ENCODE measurements at regions not wholly inside any gene's neighbourhood (a gene's known extent, or its start where the extent isn't known, plus 50 kb on each side); places are given as distances from the start of the nearest gene placed in this dataset.

- Histone ChIP-seq H2BK12ac (ENCODE audit: low read depth, low read length) (no peak overlapping the region), H3K4me1 (replicated peaks in 1 of 4; ENCODE audit: control insufficient read depth in 3 of 4, insufficient read depth in 4 of 4, low read length in 3 of 4) (no peaks in the 10 kb centered on the region), H4K20me1 (replicated peaks in 1 of 2; ENCODE audit: control insufficient read depth in 1 of 2, insufficient read depth in 2 of 2, low read length in 2 of 2) (no peaks in the 10 kb centered on the region), H3K9me3 (ENCODE audit: insufficient read depth in 2 of 2, low read depth in 1 of 2, low read length in 1 of 2) (peaks cover 2% of the 10 kb centered on the region in 2 experiments; a peak in 1 of 4 replicates), H3K14ac (ENCODE audit: insufficient read length) (no peak overlapping the region), H3K4ac (replicated peaks; ENCODE audit: insufficient read length, low read depth, low read length) (no peak overlapping the region), H3K36me3 (ENCODE audit: control insufficient read depth in 2 of 4, insufficient read depth in 4 of 4, low read length in 3 of 4) (no peaks in the 10 kb centered on the region; a peak in 1 of 8 replicates), H3K4me3 (ENCODE audit: extremely low read depth in 1 of 4, insufficient read depth in 2 of 4, low read depth in 3 of 4, low read length in 4 of 4) (no peak overlapping the region), H2BK5ac (ENCODE audit: low read depth, low read length) (no peak overlapping the region), H2AK5ac (ENCODE audit: low read depth, low read length) (no peak overlapping the region), H2BK120ac (replicated peaks; ENCODE audit: low read depth, low read length) (no peak overlapping the region), H3K79me2 (ENCODE audit: control insufficient read depth in 1 of 2, insufficient read depth in 2 of 2, low read length in 2 of 2) (no peaks in the 10 kb centered on the region), H3K23ac (ENCODE audit: insufficient read length) (no peak overlapping the region), H2AFZ (ENCODE audit: low read length) (no peak overlapping the region), H2BK15ac (ENCODE audit: low read length) (no peak overlapping the region), H4K8ac (ENCODE audit: extremely low read depth, insufficient read depth, low read length) (no peak overlapping the region), H3K79me1 (ENCODE audit: low read depth, low read length) (no peaks in the 10 kb centered on the region), H4K91ac (replicated peaks; ENCODE audit: insufficient read length, low read length) (no peak overlapping the region), H4K5ac (ENCODE audit: insufficient read length, low read depth, low read length) (no peak overlapping the region), H3K27ac (ENCODE audit: low read depth, low read length) (no peak overlapping the region), H3K23me2 (ENCODE audit: low read depth, low read length) (no peaks in the 10 kb centered on the region), H2BK20ac (ENCODE audit: low read length) (no peak overlapping the region), H3K56ac (replicated peaks; ENCODE audit: insufficient read length, low read depth, low read length) (no peak overlapping the region), H3K18ac (ENCODE audit: extremely low read depth, low read length) (no peak overlapping the region), H3K9ac (replicated peaks in 1 of 4; ENCODE audit: extremely low read depth in 1 of 4, low read depth in 3 of 4, low read length in 3 of 4) (no peak overlapping the region), H3K4me2 (ENCODE audit: insufficient read depth in 1 of 2, low read depth in 2 of 2, low read length in 2 of 2) (no peak overlapping the region), H3K27me3 (replicated peaks in 1 of 4; ENCODE audit: control insufficient read depth in 3 of 4, extremely low read depth in 1 of 4, insufficient read depth in 3 of 4, low read length in 3 of 4) (no peaks in the 10 kb centered on the region)
- ChIA-PET CTCF (ENCODE audit: partially characterized antibody) (interaction anchor here (0.7 kb wide), 1 partner anchor 1943 kb away, joined by 4 read pairs; no protein-coding TSS in a partner anchor), POLR2A (ENCODE audit: partially characterized antibody) (interaction anchor here (2.0 kb wide), 1 partner anchor 20 kb away, joined by 5 read pairs; no protein-coding TSS in a partner anchor)
- DNase-seq (ENCODE audit: low read depth in 1 of 2, low spot score in 2 of 2) = no peak
- no peak for TF ChIP-seq SP2 (IDR thresholded peaks at IDR 0.05; ENCODE audit: low read length)
- TF ChIP-seq SRF (IDR thresholded peaks at IDR 0.05; ENCODE audit: low read depth, low read length) = no peak
- no peak for TF ChIP-seq KDM1A (IDR thresholded peaks at IDR 0.05; ENCODE audit: borderline replicate concordance, low read length)
- TF ChIP-seq BCL11A (IDR thresholded peaks at IDR 0.05; ENCODE audit: low read depth in 2 of 2, low read length in 2 of 2) = no peak
- TF ChIP-seq CHD1 (IDR thresholded peaks at IDR 0.05; ENCODE audit: low read depth, low read length) = no peak
- no peak for TF ChIP-seq CTBP2 (IDR thresholded peaks at IDR 0.05; ENCODE audit: borderline replicate concordance, insufficient read depth, insufficient read length, low read length)
- no peak for TF ChIP-seq CBX5 (IDR thresholded peaks at IDR 0.05; ENCODE audit: low read depth, low read length)
- TF ChIP-seq SP1 (IDR thresholded peaks at IDR 0.05; ENCODE audit: low read depth, low read length) = no peak
- TF ChIP-seq HDAC6 (IDR thresholded peaks at IDR 0.05; ENCODE audit: low read depth, low read length) = no peak
- TF ChIP-seq EZH2 (IDR thresholded peaks at IDR 0.05; ENCODE audit: low read depth, low read length, severe bottlenecking) = no peak
- TF ChIP-seq RFX5 (IDR thresholded peaks at IDR 0.05; ENCODE audit: borderline replicate concordance, low read depth, low read length) = no peak
- no peak for TF ChIP-seq BRCA1 (IDR thresholded peaks at IDR 0.05; ENCODE audit: low read depth, low read length)
- TF ChIP-seq SIRT6 (IDR thresholded peaks at IDR 0.05; ENCODE audit: low read length) = no peak
- TF ChIP-seq ZNF274 (IDR thresholded peaks at IDR 0.05; ENCODE audit: borderline replicate concordance, extremely low read depth, low read length) = no peak
- TF ChIP-seq NRF1 (IDR thresholded peaks at IDR 0.05; ENCODE audit: low read depth, low read length) = no peak
- no peak for TF ChIP-seq MAX (IDR thresholded peaks at IDR 0.05)
- FAIRE-seq = no peak
- WGBS, 2 experiments (ENCODE audit: extremely low coverage in 1 of 2, insufficient coverage in 1 of 2, insufficient read length in 1 of 2, insufficient replicate concordance in 2 of 2, low coverage in 1 of 2, low lambda C conversion rate in 2 of 2, missing lambda C conversion rate in 1 of 2) = 94% methylated on average over 4 of the region's 4 CpGs; no CpG with 5 or more reads in 1 of the 2 experiments
These were observed 925.2 kb downstream of the TSN start for GRCh38 chr2:122680662-122681061.
